Activated T-cell treated with anti-CD3 and anti-CD28 coated beads for 4 hours (primary cell): ENCODE measurements at regions not wholly inside any gene's neighbourhood (a gene's known extent, or its start where the extent isn't known, plus 50 kb on each side); places are given as distances from the start of the nearest gene placed in this dataset.

Experiments
- DNase-seq: peaks from one replicate; pipeline ENCODE4 v3.0.0-alpha.2; 2020

- no peak for DNase-seq
Observed at GRCh38 chr18:70428439-70428838, 139.6 kb downstream of the SOCS6 start.

DNA sequence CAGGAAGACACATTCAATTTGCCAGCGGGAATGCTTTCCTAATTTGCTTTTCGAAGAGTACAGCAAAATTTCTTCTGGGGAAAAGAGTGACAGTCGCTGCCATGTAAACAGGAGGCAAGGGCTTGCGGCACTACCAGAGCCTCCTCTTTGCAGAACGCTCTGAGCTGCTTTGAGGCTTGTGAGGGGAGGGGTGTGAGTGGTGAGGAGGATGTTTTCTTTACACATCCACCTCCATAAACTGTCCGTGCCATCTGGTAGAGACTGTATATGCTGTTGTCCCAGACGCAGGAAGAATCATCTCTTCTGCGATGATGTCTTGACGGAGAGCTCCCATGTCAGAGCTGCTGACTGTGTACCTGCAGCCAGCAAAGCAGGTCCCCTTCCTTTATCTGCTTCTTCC is 138.0 kb downstream of the SOCS6 start:
- no peak for DNase-seq

- no peak for DNase-seq
Observed at GRCh38 chr18:70425236-70425635, 136.4 kb downstream of the SOCS6 start.

GRCh38 chr18:70423988-70424387 is 135.1 kb downstream of the SOCS6 start:
- DNase-seq: no peak

GRCh38 chr18:70423120-70423519 is 134.3 kb downstream of the SOCS6 start:
- no peak for DNase-seq

DNA sequence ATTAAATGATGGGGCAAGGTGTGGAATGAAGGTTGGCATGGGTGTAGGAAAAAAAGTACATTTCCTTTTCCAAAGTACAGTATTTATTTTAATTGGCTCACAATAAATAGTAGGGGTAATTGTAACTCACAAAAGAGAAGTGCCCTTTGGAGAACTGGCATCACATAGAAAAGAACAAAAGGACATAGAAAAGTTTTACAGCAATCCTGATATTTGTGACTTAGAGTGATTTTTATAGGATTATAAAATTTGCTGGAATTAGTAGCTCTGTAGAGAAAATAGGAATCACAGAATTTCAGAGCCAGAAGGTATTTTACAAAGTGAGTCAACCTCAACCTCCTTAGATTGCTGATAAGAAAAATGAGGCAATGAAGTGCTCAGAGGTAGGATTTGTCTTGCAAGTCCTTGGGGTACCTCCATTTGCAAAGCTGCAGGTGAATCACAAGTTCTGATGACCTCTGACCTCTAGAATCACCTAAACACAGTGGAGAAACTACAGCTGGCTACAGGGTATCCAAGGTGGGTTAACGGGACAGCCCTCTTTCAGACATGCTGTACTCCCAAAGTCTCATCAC is 133.6 kb downstream of the SOCS6 start:
- no peak for DNase-seq

DNA sequence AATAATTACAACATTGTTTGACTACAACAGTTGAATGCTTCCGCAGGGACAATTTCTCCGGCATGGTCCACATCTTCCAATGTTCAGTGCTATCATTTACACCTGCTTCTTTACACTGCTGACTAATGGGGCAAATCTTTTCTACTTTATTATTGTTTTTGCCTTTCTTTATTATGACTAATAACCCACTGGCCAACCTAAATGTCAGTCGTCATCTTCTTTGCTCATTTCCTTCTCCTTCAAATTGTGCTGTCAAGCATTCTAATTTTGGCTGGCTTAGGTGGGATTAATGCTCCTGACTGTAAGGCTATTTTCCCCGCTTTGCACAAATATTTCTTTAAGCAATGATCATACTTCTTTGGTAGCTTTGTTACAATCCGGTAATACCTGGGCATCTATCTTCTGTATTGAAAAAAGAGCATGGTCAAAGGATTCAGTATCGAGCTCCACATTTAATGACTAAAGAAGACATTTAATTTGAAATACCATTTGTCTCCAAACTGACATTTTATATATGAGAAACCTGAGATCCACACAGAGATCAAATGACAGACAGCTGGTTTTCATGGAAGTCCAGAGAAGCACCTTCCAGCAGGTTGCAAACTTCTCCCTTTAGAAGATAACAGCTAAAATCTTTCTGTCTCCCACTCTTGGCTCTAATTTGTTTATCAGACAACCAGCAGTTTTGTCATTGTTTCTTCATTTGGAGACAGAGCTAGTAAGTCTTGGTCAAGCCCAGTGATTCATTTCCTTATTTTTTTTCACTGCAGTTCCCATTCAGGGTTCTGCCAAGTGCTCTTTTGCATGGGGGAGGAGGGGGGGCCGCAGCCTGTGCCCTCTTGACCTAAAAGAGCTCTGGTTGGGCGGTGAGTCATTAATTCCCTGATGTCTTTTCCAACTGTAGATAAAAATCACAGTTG is 132.9 kb downstream of the SOCS6 start:
- DNase-seq: no peak

- no peak for DNase-seq
Observed at GRCh38 chr18:70420146-70420898, 131.5 kb downstream of the SOCS6 start.

GRCh38 chr18:70419526-70419925 is 130.7 kb downstream of the SOCS6 start:
- no peak for DNase-seq

DNA sequence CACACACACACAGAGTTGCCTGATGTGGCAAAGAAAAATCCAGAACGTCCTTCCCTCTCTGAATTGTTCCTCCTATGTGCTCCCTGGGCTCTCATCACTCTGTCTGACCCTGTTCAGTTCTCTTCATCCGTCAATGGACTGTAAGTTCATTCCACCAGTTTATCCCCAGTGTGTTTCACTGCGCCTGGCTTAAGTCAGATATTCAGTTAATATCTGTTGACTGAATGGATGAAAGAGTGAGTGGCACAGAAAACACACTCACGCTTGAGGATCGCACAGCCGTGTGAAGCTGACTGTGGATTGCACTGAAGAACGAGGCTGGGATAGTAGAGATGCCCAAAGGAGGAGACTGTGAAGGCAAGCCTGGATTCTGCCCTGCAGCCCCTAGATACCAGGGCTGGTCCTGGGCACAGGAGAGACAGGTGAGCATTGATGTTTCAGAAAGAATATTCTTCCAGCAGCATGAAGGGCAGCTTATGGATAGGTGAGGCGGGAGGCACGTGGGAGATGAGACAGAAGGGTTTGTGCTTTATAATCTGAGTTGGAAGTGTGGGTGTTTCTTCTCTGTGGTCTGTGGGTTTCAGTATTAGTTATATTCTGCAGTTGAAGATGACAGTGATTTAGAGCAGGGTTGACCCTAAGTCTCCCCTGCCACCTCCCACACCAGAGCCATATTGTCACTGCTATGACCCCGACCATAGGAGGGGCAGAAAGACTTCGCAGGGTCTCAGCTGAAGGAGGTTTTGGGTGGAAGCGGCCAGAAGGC is 129.9 kb downstream of the SOCS6 start:
- no peak for DNase-seq

DNA sequence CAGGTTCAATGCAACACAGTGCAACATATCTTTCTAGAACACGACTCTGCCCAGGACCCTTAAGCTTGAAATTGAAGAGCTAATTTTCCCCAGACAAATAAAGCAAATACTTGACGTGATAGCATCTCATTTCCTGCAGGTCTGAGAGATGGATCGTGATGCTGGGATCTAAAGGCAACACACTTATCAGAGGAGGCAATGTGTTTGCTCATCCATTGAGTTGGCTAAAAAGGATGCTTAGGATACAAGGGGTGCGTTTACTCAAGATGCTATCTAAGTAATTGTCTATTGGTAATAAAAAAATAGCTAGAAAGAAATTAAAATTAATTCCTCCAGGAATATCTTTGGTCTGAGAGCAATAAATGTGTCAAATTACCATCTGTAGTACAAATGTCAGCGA is 129.0 kb downstream of the SOCS6 start:
- DNase-seq: no peak

DNA sequence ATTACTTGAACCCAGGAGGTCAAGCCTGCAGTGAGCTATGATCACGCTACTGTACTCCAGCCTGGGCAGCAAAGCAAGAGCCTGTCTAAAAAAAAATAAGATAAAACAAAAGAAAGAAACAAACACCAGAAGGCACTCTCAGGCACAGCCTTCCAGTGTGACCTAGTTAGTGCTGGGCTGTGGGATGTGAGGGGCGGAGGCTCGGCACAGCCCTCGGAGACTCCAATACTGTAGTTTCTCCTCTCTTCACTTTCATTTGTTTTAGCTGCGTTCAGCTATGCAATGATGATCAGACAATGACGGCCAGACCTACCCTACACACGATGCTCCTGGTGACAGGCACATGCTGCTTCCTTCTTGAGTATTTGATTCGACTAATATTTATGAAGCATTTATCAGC is 127.7 kb downstream of the SOCS6 start:
- no peak for DNase-seq

- DNase-seq: no peak
Observed at GRCh38 chr18:70415823-70416488, 127.1 kb downstream of the SOCS6 start.

GRCh38 chr18:70414315-70414900 is 125.6 kb downstream of the SOCS6 start:
- DNase-seq: no peak

DNA sequence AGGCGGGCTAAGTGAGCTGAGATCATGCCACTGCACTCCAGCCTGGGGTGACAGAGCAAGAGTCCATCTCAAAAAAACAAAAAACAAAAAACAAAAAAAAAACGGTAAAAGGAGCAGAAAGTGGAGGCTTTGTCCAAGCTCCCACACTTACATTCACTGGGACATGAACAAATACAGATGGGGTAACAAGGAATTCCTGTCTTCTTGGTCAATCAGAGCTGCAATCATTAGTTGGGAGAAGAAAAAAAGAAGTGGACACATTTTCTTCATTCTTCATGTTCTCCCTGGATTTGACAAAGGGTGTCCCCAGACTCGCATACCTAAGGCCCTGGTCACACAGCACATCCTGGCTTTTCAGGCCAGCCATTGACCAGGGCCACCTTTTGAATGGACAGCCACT is 124.6 kb downstream of the SOCS6 start:
- DNase-seq: no peak

DNA sequence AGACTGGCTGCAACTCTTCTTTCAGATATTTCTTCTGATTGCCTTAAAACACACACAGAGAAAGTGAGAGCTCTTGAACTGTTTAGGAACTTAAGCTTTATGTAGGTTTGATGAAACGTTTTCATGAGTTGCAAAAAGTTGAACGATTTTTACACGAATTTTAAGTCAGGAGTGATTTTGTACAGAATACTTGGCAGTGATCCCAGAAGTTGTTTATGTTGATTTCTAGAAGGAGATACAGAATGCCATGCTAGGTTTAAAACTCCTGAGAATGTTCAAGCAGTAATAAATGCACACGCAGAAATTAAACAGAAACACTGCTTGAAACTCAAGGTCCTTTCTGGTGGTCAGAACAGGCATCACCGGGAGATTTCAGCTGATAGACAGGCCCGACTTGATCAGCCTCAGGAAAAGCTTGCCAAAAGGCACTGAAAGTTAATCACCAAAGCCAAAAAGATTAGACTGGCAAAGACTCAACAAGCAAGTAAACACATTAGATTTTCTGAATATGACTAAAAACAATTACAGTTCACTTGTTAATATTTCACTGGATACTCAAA is 123.1 kb downstream of the SOCS6 start:
- DNase-seq: no peak

- no peak for DNase-seq
Observed at GRCh38 chr18:70411307-70411706, 122.5 kb downstream of the SOCS6 start.

DNA sequence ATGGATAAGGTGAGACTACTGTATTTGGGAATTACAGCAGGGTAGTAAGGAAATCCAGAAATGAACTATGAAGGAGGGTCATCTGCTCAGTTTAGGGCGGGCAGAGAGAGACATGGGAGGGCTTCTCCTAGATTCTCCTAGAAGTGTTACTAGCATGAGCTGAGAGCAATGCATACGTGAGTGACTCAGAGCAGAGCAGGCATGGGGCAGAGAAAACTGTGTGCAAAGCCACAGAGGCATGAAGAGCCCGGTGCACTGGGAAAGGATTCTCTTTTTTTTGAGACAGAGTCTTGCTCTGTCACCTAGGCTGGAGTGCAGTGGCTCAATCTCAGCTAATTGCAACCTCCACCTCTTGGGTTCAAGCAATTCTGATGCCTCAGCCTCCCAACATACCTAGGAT is 116.2 kb downstream of the SOCS6 start:
- no peak for DNase-seq

DNA sequence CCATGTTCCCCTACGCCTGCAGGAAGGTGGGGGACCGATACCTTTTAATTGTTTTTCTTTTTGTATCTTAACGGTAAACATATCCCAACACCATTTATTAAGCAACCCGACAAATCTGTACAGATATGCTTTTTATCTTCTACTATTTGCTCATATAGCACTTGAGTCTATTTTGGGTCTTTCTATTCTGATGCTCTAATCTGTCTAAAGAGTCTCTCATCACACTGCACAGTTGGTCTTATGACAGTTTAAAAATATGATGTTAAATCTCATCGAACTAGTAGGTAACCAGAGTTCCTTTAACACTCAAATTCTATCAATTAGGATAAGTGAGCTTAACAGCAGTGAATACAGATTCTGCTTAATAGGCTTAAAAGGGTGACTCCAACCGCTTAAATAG is 111.6 kb downstream of the SOCS6 start:
- no peak for DNase-seq

DNA sequence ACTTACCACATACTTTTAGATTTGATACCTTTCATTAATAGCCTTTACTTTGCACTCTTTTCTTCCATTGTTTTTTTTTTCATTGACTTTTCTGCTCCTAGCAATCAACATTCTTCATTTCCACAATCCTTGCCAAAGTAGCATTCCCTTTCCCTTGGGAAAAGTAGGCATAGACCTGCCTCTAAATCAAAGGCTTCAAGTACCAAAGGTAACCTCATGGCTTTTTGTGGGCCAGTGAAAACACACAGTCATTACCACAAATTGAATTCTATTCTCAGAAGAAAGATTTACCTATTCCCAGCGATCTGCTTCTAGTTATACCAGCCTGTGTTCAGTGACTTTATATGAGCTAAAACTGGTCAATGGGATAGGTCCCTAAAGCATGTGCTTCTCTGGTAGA is 109.2 kb downstream of the SOCS6 start:
- no peak for DNase-seq

DNA sequence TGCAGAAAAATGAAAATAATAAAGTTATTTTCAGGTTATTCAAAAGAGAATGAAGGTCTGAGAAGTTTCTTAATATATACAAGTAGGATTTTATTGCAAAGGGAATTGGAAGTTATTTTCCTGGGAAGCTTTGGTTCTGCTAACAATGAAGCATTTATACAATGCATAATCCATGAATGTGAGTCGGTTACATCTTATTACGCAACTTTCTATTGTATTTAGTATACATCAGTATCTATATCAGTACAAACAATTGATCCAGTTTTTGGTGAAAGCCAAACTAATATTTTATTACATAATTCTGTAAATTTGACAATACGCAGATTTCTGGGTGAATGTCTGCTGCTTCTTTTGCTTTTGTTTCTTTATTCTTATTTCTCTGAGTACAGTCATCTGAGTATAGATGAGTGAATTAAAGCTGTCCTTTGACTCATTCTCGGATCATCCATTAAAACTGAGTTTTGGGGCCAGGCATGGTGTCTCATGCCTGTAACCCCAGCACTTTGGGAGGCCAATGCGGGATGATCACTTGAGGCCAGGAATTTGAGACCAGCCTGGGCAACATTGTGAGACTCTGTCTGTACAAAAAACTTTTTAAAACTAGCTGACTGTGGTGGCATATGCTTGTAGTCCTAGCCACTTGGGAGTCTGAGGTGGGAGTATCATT is 108.5 kb downstream of the SOCS6 start:
- DNase-seq: no peak
